OCI-LY7 (cell line): ENCODE measurements at regions not wholly inside any gene's neighbourhood (a gene's known extent, or its start where the extent isn't known, plus 50 kb on each side); places are given as distances from the start of the nearest gene placed in this dataset.

Experiments used
- BruUV-seq: library from RNA; stranded (reverse); fragments of 400-500 nt; replicated peaks from 2 replicates; lab custom pipeline; 2021; lab: Mats Ljungman, UMichigan
- CTCF ChIA-PET: fragments of 300-600 bp; sonication (Branson Sonifier 250); formaldehyde crosslinking; loops from one replicate; lab custom pipeline; 2022; ENCODE audit warnings: antibody characterized with exemption; ENCODE audit not compliant: unreplicated experiment; lab: Charles Lee
- POLR2A ChIA-PET: fragments of 300-600 bp; sonication (Branson Sonifier 250); formaldehyde crosslinking; loops from one replicate; lab custom pipeline; 2022; ENCODE audit warnings: antibody characterized with exemption; lab: Charles Lee
- DNase-seq: peaks from one replicate; pipeline ENCODE4 v3.0.0-alpha.2; 2015; ENCODE audit warnings: low spot score
- H2AFZ ChIP-seq: fragments of 200-600 bp; sonication (generic), shearing (Covaris generic); 2 replicates; pipeline ENCODE4 v1.6.1; 2014; ENCODE audit warnings: mild to moderate bottlenecking, antibody characterized with exemption, low read length, moderate library complexity
- H3K27ac ChIP-seq: fragments of 200-600 bp; sonication (generic); 2 replicates; pipeline ENCODE4 v1.5.1; 2014; ENCODE audit warnings: mixed run types, low read depth, mild to moderate bottlenecking, moderate library complexity, low read length, inconsistent platforms; ENCODE audit not compliant: poor library complexity, severe bottlenecking
- H3K36me3 ChIP-seq: fragments of 200-600 bp; sonication (generic); 2 replicates; pipeline ENCODE4 v1.6.1; 2014; ENCODE audit warnings: mild to moderate bottlenecking, antibody characterized with exemption, low read length, moderate library complexity, mixed read lengths; ENCODE audit not compliant: insufficient read depth
- H3K4me1 ChIP-seq: fragments of 200-600 bp; sonication (generic); 2 replicates; pipeline ENCODE4 v1.5.1; 2014; ENCODE audit warnings: mild to moderate bottlenecking, low read length; ENCODE audit not compliant: insufficient read depth, poor library complexity, severe bottlenecking
- H3K4me2 ChIP-seq: fragments of 200-600 bp; sonication (generic); 2 replicates; pipeline ENCODE4 v1.6.1; 2014; ENCODE audit warnings: mild to moderate bottlenecking, low read length
- H3K4me3 ChIP-seq: fragments of 200-600 bp; sonication (generic); 2 replicates; pipeline ENCODE4 v1.5.1; 2014; ENCODE audit warnings: mild to moderate bottlenecking, low read depth, low read length; ENCODE audit not compliant: poor library complexity, severe bottlenecking
- H3K79me2 ChIP-seq: fragments of 200-600 bp; sonication (generic); 2 replicates; pipeline ENCODE4 v1.6.1; 2016; ENCODE audit warnings: low read depth, mild to moderate bottlenecking, low read length, moderate library complexity, mixed read lengths; ENCODE audit not compliant: insufficient read depth
- H3K9me2 ChIP-seq: fragments of 200-600 bp; sonication (generic); 2 replicates; pipeline ENCODE4 v1.6.1; 2016; ENCODE audit warnings: mild to moderate bottlenecking, low read length, mixed read lengths; ENCODE audit not compliant: insufficient read depth
- H3K9me3 ChIP-seq: fragments of 200-600 bp; sonication (generic); 2 replicates; pipeline ENCODE4 v1.6.1; 2014; ENCODE audit warnings: mild to moderate bottlenecking, mixed run types, low read length, mixed read lengths
- H4K20me1 ChIP-seq: fragments of 200-600 bp; sonication (generic); 2 replicates; pipeline ENCODE4 v1.6.1; 2014; ENCODE audit warnings: mild to moderate bottlenecking, antibody characterized with exemption, low read length, moderate library complexity, mixed read lengths; ENCODE audit not compliant: insufficient read depth
- CTCF ChIP-seq: fragments of 200-600 bp; sonication (generic); conservative IDR thresholded peaks from 2 replicates; pipeline ENCODE4 v1.5.1; 2014; ENCODE audit warnings: mild to moderate bottlenecking, antibody characterized with exemption, low read length, moderate library complexity, mixed read lengths
- EZH2phosphoT487 ChIP-seq: fragments of 200-600 bp; sonication (generic); IDR thresholded peaks from 2 replicates; pipeline ENCODE4 v1.6.1; 2018; ENCODE audit warnings: low read depth, borderline replicate concordance, mild to moderate bottlenecking, mixed run types, antibody characterized with exemption, low read length, moderate library complexity, mixed read lengths
- intact Hi-C: fragments of 100-400 bp; cut with micrococcal nuclease; formaldehyde crosslinking; loops from one replicate; pipeline ENCODE4 v1.10.0; 2022; ENCODE audit not compliant: unreplicated experiment

GRCh38 chr4:166493924-166494345, 620.9 kb downstream of the TLL1 start:
- Histone ChIP-seq H3K9me2 (no peaks in the 10 kb centered on the region), H3K9me3 (no peaks in the 10 kb centered on the region), H3K4me3 (no peak overlapping the region), H3K27ac (no peak overlapping the region), H4K20me1 (no peaks in the 10 kb centered on the region), H3K4me2 (no peak overlapping the region), H2AFZ (no peak overlapping the region), H3K36me3 (no peaks in the 10 kb centered on the region), H3K4me1 (no peaks in the 10 kb centered on the region), H3K79me2 (no peaks in the 10 kb centered on the region)
- no peak for TF ChIP-seq EZH2phosphoT487
- no peak for TF ChIP-seq CTCF
- POLR2A ChIA-PET = no interaction called here
- intact Hi-C loops = no loop called here
- CTCF ChIA-PET = no interaction called here
- BruUV-seq = no TSS peak
- DNase-seq = no peak

GRCh38 chr4:166498546-166498945, 625.5 kb downstream of the TLL1 start:
- Histone ChIP-seq H3K4me2 (no peak overlapping the region), H3K4me1 (no peaks in the 10 kb centered on the region), H3K9me3 (no peaks in the 10 kb centered on the region), H3K27ac (no peak overlapping the region), H3K4me3 (no peak overlapping the region), H4K20me1 (no peaks in the 10 kb centered on the region), H2AFZ (no peak overlapping the region), H3K36me3 (no peaks in the 10 kb centered on the region), H3K79me2 (no peaks in the 10 kb centered on the region), H3K9me2 (no peaks in the 10 kb centered on the region)
- POLR2A ChIA-PET = no interaction called here
- intact Hi-C loops = no loop called here
- CTCF ChIA-PET = no interaction called here
- DNase-seq = no peak
- BruUV-seq = no TSS peak
- no peak for TF ChIP-seq CTCF
- no peak for TF ChIP-seq EZH2phosphoT487

GRCh38 chr4:166499820-166500219, 626.8 kb downstream of the TLL1 start:
- H2AFZ ChIP-seq = no peak overlapping the region
- H3K9me2 ChIP-seq = no peaks in the 10 kb centered on the region
- H3K36me3 ChIP-seq = no peaks in the 10 kb centered on the region
- H3K4me1 ChIP-seq = no peaks in the 10 kb centered on the region
- no peak overlapping the region for H3K4me2 ChIP-seq
- DNase-seq = no peak
- no peak overlapping the region for H3K27ac ChIP-seq
- TF ChIP-seq CTCF (no peak), EZH2phosphoT487 (no peak)
- H3K4me3 ChIP-seq = no peak overlapping the region
- CTCF ChIA-PET = no interaction called here
- H4K20me1 ChIP-seq = no peaks in the 10 kb centered on the region
- BruUV-seq = no TSS peak
- intact Hi-C loops = no loop called here
- POLR2A ChIA-PET = interaction anchor here (0.6 kb wide), 1 partner anchor 17 kb away, joined by 3 read pairs; no protein-coding TSS in a partner anchor
- no peaks in the 10 kb centered on the region for H3K79me2 ChIP-seq
- H3K9me3 ChIP-seq = no peaks in the 10 kb centered on the region
